H1 (cell line): ENCODE measurements at regions not wholly inside any gene's neighbourhood (a gene's known extent, or its start where the extent isn't known, plus 50 kb on each side); places are given as distances from the start of the nearest gene placed in this dataset.
A peak's percentile ranks its signal among the peaks of the same experiment; 100 is the strongest.

Source experiments
- CTCF ChIA-PET: fragments of 300-600 bp; sonication (Branson Sonifier 250); formaldehyde crosslinking; loops from one replicate; lab custom pipeline; 2021; ENCODE audit not compliant: partially characterized antibody; lab: Charles Lee
- POLR2A ChIA-PET: fragments of 300-600 bp; sonication (Branson Sonifier 250); formaldehyde crosslinking; loops from one replicate; lab custom pipeline; 2021; ENCODE audit warnings: inconsistent platforms; ENCODE audit not compliant: partially characterized antibody; lab: Charles Lee
- DNase-seq, 2 experiments: peaks; one replicate each; pipeline versions ENCODE4 v3.0.0 to v3.0.0-alpha.2; 2010 to 2022; ENCODE audit warnings: low spot score in 2 of 2, low read depth in 1 of 2, mixed read lengths in 1 of 2
- FAIRE-seq: peaks from 2 replicates; lab custom pipeline; 2011; peaks lifted over from hg19 to GRCh38; lab: Jason Lieb, UNC
- H2AFZ ChIP-seq: 2 replicates; pipeline ENCODE4 v1.8.1; 2012; ENCODE audit warnings: low read length, inconsistent platforms
- H2AK5ac ChIP-seq: 2 replicates; pipeline ENCODE4 v1.6.1; 2013; ENCODE audit warnings: low read depth, low read length
- H2BK120ac ChIP-seq: replicated peaks from 2 replicates; pipeline ENCODE3; 2013; ENCODE audit warnings: low read depth, low read length, inconsistent platforms
- H2BK12ac ChIP-seq: 2 replicates; pipeline ENCODE4 v1.6.1; 2013; ENCODE audit warnings: low read depth, low read length
- H2BK15ac ChIP-seq: 2 replicates; pipeline ENCODE4 v1.6.1; 2013; ENCODE audit warnings: low read length
- H2BK20ac ChIP-seq: 2 replicates; pipeline ENCODE4 v1.6.1; 2013; ENCODE audit warnings: low read length
- H2BK5ac ChIP-seq: 2 replicates; pipeline ENCODE4 v1.6.1; 2013; ENCODE audit warnings: low read depth, low read length
- H3K14ac ChIP-seq: 2 replicates; pipeline ENCODE4 v1.6.1; 2013; ENCODE audit warnings: inconsistent platforms; ENCODE audit not compliant: insufficient read length
- H3K18ac ChIP-seq: 2 replicates; pipeline ENCODE4 v1.6.1; 2013; ENCODE audit warnings: low read length; ENCODE audit errors: extremely low read depth
- H3K23ac ChIP-seq: 2 replicates; pipeline ENCODE4 v1.6.1; 2013; ENCODE audit warnings: inconsistent platforms; ENCODE audit not compliant: insufficient read length
- H3K23me2 ChIP-seq: 2 replicates; pipeline ENCODE4 v1.6.1; 2013; ENCODE audit warnings: low read depth, low read length
- H3K27ac ChIP-seq: 2 replicates; pipeline ENCODE4 v1.6.1; 2011; ENCODE audit warnings: low read depth, low read length, inconsistent platforms
- H3K27me3 ChIP-seq, 4 experiments: replicated peaks in 1 of 4; 1 replicate in 1 of 4; 2 replicates in 3 of 4; pipeline versions ENCODE4 v1.6.1 to v1.8.1; 2011 to 2013; ENCODE audit warnings: low read length in 3 of 4, mild to moderate bottlenecking in 3 of 4, inconsistent platforms in 2 of 4, mixed read lengths in 2 of 4, moderate library complexity in 1 of 4; ENCODE audit not compliant: control insufficient read depth in 3 of 4, insufficient read depth in 3 of 4; ENCODE audit errors: extremely low read depth in 1 of 4
- H3K36me3 ChIP-seq, 4 experiments: 2 replicates each; pipeline versions ENCODE4 v1.6.1 to v1.8.1; 2011 to 2013; ENCODE audit warnings: mild to moderate bottlenecking in 4 of 4, low read length in 3 of 4, moderate library complexity in 2 of 4, control low read depth in 1 of 4, inconsistent platforms in 1 of 4; ENCODE audit not compliant: insufficient read depth in 4 of 4, control insufficient read depth in 2 of 4
- H3K4ac ChIP-seq: replicated peaks from 2 replicates; pipeline ENCODE3; 2013; ENCODE audit warnings: low read length, low read depth, mixed read lengths, inconsistent platforms; ENCODE audit not compliant: insufficient read length
- H3K4me1 ChIP-seq, 4 experiments: replicated peaks in 1 of 4; 1 replicate in 1 of 4; 2 replicates in 3 of 4; pipeline versions ENCODE4 v1.6.1 to v1.8.1; 2011 to 2013; ENCODE audit warnings: low read length in 3 of 4, inconsistent platforms in 2 of 4, mixed read lengths in 1 of 4; ENCODE audit not compliant: insufficient read depth in 4 of 4, control insufficient read depth in 3 of 4
- H3K4me2 ChIP-seq, 2 experiments: 2 replicates each; pipeline versions ENCODE4 v1.6.1 to v1.8.1; 2011 to 2013; ENCODE audit warnings: low read depth in 2 of 2, low read length in 2 of 2, control low read depth in 1 of 2, inconsistent platforms in 1 of 2, mild to moderate bottlenecking in 1 of 2; ENCODE audit not compliant: insufficient read depth in 1 of 2
- H3K4me3 ChIP-seq, 4 experiments: fragments of 200-600, 300-600 bp in 1 of 4; sonication (generic), shearing (Covaris generic), sonication (Bioruptor Twin) in 1 of 4; 2 replicates each; pipeline versions ENCODE4 v1.5.1 to v1.8.1; 2011 to 2016; ENCODE audit warnings: low read length in 4 of 4, low read depth in 3 of 4, control low read depth in 2 of 4, inconsistent platforms in 2 of 4, mild to moderate bottlenecking in 2 of 4, mixed read lengths in 1 of 4, moderate library complexity in 1 of 4; ENCODE audit not compliant: insufficient read depth in 2 of 4; ENCODE audit errors: extremely low read depth in 1 of 4
- H3K56ac ChIP-seq: replicated peaks from 2 replicates; pipeline ENCODE3; 2013; ENCODE audit warnings: low read depth, mild to moderate bottlenecking, mixed read lengths, low read length, inconsistent platforms; ENCODE audit not compliant: insufficient read length
- H3K79me1 ChIP-seq: 2 replicates; pipeline ENCODE4 v1.6.1; 2013; ENCODE audit warnings: low read depth, low read length, control low read depth
- H3K79me2 ChIP-seq, 2 experiments: 2 replicates each; pipeline versions ENCODE4 v1.6.1 to v1.8.1; 2012 to 2013; ENCODE audit warnings: low read length in 2 of 2, mild to moderate bottlenecking in 2 of 2, inconsistent platforms in 1 of 2; ENCODE audit not compliant: insufficient read depth in 2 of 2, control insufficient read depth in 1 of 2
- H3K9ac ChIP-seq, 4 experiments: replicated peaks in 1 of 4; 1 replicate in 1 of 4; 2 replicates in 3 of 4; pipeline versions ENCODE4 v1.6.1 to v1.8.1; 2011 to 2013; ENCODE audit warnings: low read depth in 3 of 4, low read length in 3 of 4, control low read depth in 2 of 4, mild to moderate bottlenecking in 2 of 4, moderate library complexity in 2 of 4, inconsistent platforms in 1 of 4; ENCODE audit errors: extremely low read depth in 1 of 4
- H3K9me3 ChIP-seq, 2 experiments: 2 replicates each; pipeline versions ENCODE4 v1.6.1 to v1.8.1; 2012 to 2013; ENCODE audit warnings: mild to moderate bottlenecking in 2 of 2, moderate library complexity in 2 of 2, control low read depth in 1 of 2, inconsistent platforms in 1 of 2, low read depth in 1 of 2, low read length in 1 of 2, mixed read lengths in 1 of 2; ENCODE audit not compliant: insufficient read depth in 2 of 2
- H4K20me1 ChIP-seq, 2 experiments: replicated peaks in 1 of 2; 2 replicates each; pipeline versions ENCODE3 to v1.8.1; 2011 to 2013; ENCODE audit warnings: inconsistent platforms in 2 of 2, low read length in 2 of 2, mild to moderate bottlenecking in 1 of 2; ENCODE audit not compliant: insufficient read depth in 2 of 2, control insufficient read depth in 1 of 2
- H4K5ac ChIP-seq: 2 replicates; pipeline ENCODE4 v1.6.1; 2013; ENCODE audit warnings: low read length, low read depth, mixed read lengths, inconsistent platforms; ENCODE audit not compliant: insufficient read length
- H4K8ac ChIP-seq: 2 replicates; pipeline ENCODE4 v1.8.0; 2013; ENCODE audit warnings: mild to moderate bottlenecking, moderate library complexity, low read length, inconsistent platforms; ENCODE audit not compliant: insufficient read depth; ENCODE audit errors: extremely low read depth
- H4K91ac ChIP-seq: replicated peaks from 2 replicates; pipeline ENCODE3; 2013; ENCODE audit warnings: low read length, mixed read lengths, inconsistent platforms; ENCODE audit not compliant: insufficient read length
- ATF3 ChIP-seq: IDR thresholded peaks from 2 replicates; pipeline ENCODE4 v1.6.1; 2011; ENCODE audit warnings: low read depth, mild to moderate bottlenecking, low read length; ENCODE audit not compliant: insufficient read depth
- POLR2A ChIP-seq, 2 experiments: IDR thresholded peaks; 1 replicate in 1 of 2; 2 replicates in 1 of 2; pipeline ENCODE4 v1.6.1; 2011; ENCODE audit warnings: low read depth in 2 of 2, low read length in 2 of 2, mild to moderate bottlenecking in 2 of 2; ENCODE audit errors: control extremely low read depth in 1 of 2
- RFX5 ChIP-seq: IDR thresholded peaks from 2 replicates; pipeline ENCODE4 v1.6.1; 2011; ENCODE audit warnings: low read depth, low read length, improper control_type of control experiment, borderline replicate concordance
- SP4 ChIP-seq: IDR thresholded peaks from 2 replicates; pipeline ENCODE4 v1.6.1; 2012; ENCODE audit warnings: low read length, inconsistent platforms
- WGBS, 2 experiments: shearing (Covaris generic) in 1 of 2; methylation state at CpG; one replicate each; pipeline versions ENCODE4 v1.1.6 to v1.1.7; 2013 to 2015; ENCODE audit warnings: low lambda C conversion rate in 2 of 2, mixed read lengths in 2 of 2, inconsistent platforms in 1 of 2, low coverage in 1 of 2, missing lambda C conversion rate in 1 of 2; ENCODE audit not compliant: insufficient replicate concordance in 2 of 2, insufficient coverage in 1 of 2, insufficient read length in 1 of 2; ENCODE audit errors: extremely low coverage in 1 of 2, missing lambda C conversion rate in 1 of 2; 5-methylcytosine and 5-hydroxymethylcytosine counted together

GRCh38 chr11:131157678-131158077 is 212.7 kb upstream of the NTM start:
- H3K9ac ChIP-seq: no peak overlapping the region
- TF ChIP-seq ATF3 (no peak), RFX5 (no peak), POLR2A (IDR thresholded peaks at IDR 0.05; ENCODE audit: control extremely low read depth in 1 of 2, low read depth in 2 of 2, low read length in 2 of 2) (no peak), SP4 (no peak)

More at GRCh38 chr11:131157678-131158077, 212.7 kb upstream of the NTM start:
- ChIA-PET CTCF (interaction anchor here (1.1 to 1.7 kb wide), 3 partner anchors 11 to 92 kb away, joined by 4 to 5 read pairs (median 4); no protein-coding TSS in a partner anchor), POLR2A (no interaction called here)
- no peak overlapping the region for H3K18ac ChIP-seq
- H3K36me3 ChIP-seq: no peaks in the 10 kb centered on the region
- H4K8ac ChIP-seq: no peak overlapping the region; the same call in 1 of the 2 replicates
- H2BK120ac ChIP-seq: no peak overlapping the region
- H3K79me1 ChIP-seq: no peaks in the 10 kb centered on the region
- no peak overlapping the region for H3K4ac ChIP-seq
- H2BK12ac ChIP-seq: no peak overlapping the region
- H3K23me2 ChIP-seq: no peaks in the 10 kb centered on the region
- no peak overlapping the region for H2AFZ ChIP-seq
- no peaks in the 10 kb centered on the region for H4K20me1 ChIP-seq
- H4K91ac ChIP-seq: peak overlapping the region; percentile 49
- 0 out of 7 replicates have a peak, but pooled peaks cover 0 to 2% (median 0%) of the 10 kb centered on the region in 4 experiments for H3K27me3 ChIP-seq
- no peak overlapping the region for H2BK15ac ChIP-seq
- FAIRE-seq (no peak), DNase-seq (no peak)
- H3K4me3 ChIP-seq: no peak overlapping the region
- no peak overlapping the region for H3K14ac ChIP-seq
- H2BK5ac ChIP-seq: no peak overlapping the region
- no peak overlapping the region for H2AK5ac ChIP-seq
- H3K9me3 ChIP-seq: no peaks in the 10 kb centered on the region
- H4K5ac ChIP-seq: no peak overlapping the region
- H3K79me2 ChIP-seq: no peaks in the 10 kb centered on the region
- H3K4me2 ChIP-seq: no peak overlapping the region
- no peak overlapping the region for H3K56ac ChIP-seq
- H3K27ac ChIP-seq: no peak overlapping the region
- peaks cover 0 to 6% (median 3%) of the 10 kb centered on the region in 4 experiments; a peak in 5 of 7 replicates for H3K4me1 ChIP-seq
- H3K23ac ChIP-seq: no peak overlapping the region
- WGBS, 2 experiments: 97% methylated on average over 2 of the region's 2 CpGs; no CpG with 5 or more reads in 1 of the 2 experiments
- H2BK20ac ChIP-seq: no peak overlapping the region
